Nephron progenitor cell (in vitro differentiated cells): ENCODE measurements at regions not wholly inside any gene's neighbourhood (a gene's known extent, or its start where the extent isn't known, plus 50 kb on each side); places are given as distances from the start of the nearest gene placed in this dataset.
A peak's percentile ranks its signal among the peaks of the same experiment; 100 is the strongest.

Source experiments
- DNase-seq: peaks from one replicate; pipeline ENCODE4 v3.0.0; 2021
- H3K27ac Mint-ChIP-seq: 2 replicates; pipeline ENCODE4 v1.8.0; 2021; ENCODE audit warnings: mild to moderate bottlenecking, moderate library complexity, mixed read lengths
- H3K27me3 Mint-ChIP-seq: 2 replicates; pipeline ENCODE4 v1.8.0; 2021; ENCODE audit warnings: mild to moderate bottlenecking, low read depth, mixed read lengths; ENCODE audit not compliant: poor library complexity
- H3K36me3 Mint-ChIP-seq: 2 replicates; pipeline ENCODE4 v1.8.0; 2021; ENCODE audit warnings: low read depth, mixed read lengths
- H3K4me1 Mint-ChIP-seq: 2 replicates; pipeline ENCODE4 v1.8.0; 2021; ENCODE audit warnings: mixed read lengths
- H3K4me3 Mint-ChIP-seq: 2 replicates; pipeline ENCODE4 v1.8.0; 2021; ENCODE audit warnings: mild to moderate bottlenecking, moderate library complexity, mixed read lengths
- H3K9me3 Mint-ChIP-seq: 2 replicates; pipeline ENCODE4 v1.8.0; 2021; ENCODE audit warnings: mild to moderate bottlenecking, moderate library complexity, mixed read lengths
- TF ChIP-seq, protein P1 (sequence below): fragments of 200-600 bp; sonication (generic); IDR thresholded peaks from 2 replicates; pipeline ENCODE4 v1.5.0; 2021; ENCODE audit warnings: antibody characterized with exemption

DNA sequence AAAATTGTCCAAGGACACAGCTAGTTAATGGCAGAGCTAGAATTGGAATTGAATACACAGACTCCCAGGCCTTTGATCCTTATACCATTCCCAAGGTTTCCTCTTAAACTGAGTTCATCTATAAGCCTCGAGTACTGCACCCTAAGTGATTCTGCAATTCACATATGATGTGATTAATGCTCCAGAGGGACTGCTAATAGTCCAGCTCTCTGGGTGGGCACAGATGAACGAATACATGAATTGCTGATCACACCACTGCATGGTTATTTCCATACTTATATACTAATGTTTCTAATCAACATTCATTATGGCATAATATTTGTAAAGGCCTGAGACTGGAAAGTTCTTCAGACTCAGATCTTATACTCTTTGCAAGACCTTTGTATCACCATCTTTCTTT lies 101.8 kb downstream of the NUFIP1 start:
- peaks cover 7% of the 10 kb centered on the region for H3K27me3 Mint-ChIP-seq
- DNase-seq: no peak
- H3K4me3 Mint-ChIP-seq: no peak overlapping the region
- TF ChIP-seq, protein P1, sequence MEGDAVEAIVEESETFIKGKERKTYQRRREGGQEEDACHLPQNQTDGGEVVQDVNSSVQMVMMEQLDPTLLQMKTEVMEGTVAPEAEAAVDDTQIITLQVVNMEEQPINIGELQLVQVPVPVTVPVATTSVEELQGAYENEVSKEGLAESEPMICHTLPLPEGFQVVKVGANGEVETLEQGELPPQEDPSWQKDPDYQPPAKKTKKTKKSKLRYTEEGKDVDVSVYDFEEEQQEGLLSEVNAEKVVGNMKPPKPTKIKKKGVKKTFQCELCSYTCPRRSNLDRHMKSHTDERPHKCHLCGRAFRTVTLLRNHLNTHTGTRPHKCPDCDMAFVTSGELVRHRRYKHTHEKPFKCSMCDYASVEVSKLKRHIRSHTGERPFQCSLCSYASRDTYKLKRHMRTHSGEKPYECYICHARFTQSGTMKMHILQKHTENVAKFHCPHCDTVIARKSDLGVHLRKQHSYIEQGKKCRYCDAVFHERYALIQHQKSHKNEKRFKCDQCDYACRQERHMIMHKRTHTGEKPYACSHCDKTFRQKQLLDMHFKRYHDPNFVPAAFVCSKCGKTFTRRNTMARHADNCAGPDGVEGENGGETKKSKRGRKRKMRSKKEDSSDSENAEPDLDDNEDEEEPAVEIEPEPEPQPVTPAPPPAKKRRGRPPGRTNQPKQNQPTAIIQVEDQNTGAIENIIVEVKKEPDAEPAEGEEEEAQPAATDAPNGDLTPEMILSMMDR: no peak
- no peaks in the 10 kb centered on the region for H3K9me3 Mint-ChIP-seq
- no peak overlapping the region for H3K27ac Mint-ChIP-seq
- no peaks in the 10 kb centered on the region for H3K4me1 Mint-ChIP-seq
- no peaks in the 10 kb centered on the region for H3K36me3 Mint-ChIP-seq

DNA sequence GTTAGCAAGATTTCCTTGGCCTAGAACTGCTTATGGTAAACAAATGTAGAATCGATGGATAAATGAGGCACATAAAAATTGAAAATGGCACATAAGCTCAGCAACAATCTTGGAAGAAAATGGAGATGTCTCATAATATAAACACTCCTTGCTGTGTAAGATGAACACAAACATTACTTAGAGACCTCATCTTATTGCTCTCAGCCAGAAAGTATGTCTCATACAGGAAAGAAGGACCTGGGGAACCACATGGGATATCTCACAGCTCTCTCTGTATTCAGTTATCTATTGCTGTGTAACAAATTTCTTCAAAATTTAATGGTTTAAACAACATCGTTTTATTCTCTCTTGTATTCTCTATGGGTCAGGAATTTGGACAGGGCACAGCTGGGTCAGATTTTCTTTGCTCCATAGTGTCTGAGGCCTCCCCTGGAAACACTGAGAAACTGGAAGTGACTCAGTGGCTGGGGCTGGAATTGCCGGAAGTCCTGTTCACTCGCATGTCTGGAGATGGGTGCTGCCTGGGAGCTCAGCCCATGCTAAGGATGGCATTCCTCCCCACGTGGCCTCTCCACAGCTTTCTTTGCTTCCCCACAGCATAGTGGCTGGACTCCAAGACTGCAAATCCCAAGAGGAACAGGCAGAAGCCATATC lies 105.1 kb downstream of the NUFIP1 start:
- TF ChIP-seq, protein P1: no peak
- H3K27ac Mint-ChIP-seq: no peak overlapping the region

DNA sequence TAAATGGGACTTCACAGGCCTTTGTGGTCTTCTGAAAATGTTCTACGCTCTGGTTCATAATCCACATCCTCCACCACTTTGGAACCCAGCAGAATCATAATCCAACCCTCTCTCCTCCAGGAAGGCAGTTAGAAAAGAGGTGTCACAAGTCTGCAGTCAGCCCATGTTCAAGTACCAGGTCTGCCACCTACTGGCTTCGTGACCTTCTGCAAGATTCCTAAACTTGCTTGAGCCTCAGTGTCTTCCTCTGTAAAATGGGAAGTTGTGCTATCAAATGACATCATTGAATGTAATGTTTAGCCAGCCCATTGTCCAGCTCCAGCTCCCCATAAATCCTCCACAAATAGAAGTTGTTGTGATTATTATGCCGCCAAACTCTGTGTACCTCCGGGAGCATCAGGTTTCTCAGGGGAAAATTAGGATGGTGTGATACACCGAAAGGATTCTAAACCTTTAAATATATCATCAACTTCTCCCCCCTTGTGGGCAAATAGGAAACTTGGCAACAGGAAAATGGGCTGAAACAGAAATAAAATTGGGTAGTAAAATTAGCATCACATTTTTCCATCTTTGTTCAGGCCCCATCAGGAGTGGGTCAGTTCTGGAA lies 109.7 kb downstream of the NUFIP1 start:
- TF ChIP-seq, protein P1: peak; percentile 8
- H3K36me3 Mint-ChIP-seq: no peaks in the 10 kb centered on the region
- peaks cover 3% of the 10 kb centered on the region for H3K4me1 Mint-ChIP-seq

More for the DNA sequence above, 105.1 kb downstream of the NUFIP1 start:
- H3K4me1 Mint-ChIP-seq: no peaks in the 10 kb centered on the region
- H3K36me3 Mint-ChIP-seq: no peaks in the 10 kb centered on the region
- H3K27me3 Mint-ChIP-seq: peaks cover 7% of the 10 kb centered on the region
- DNase-seq: no peak
- H3K9me3 Mint-ChIP-seq: no peaks in the 10 kb centered on the region
- no peak overlapping the region for H3K4me3 Mint-ChIP-seq

DNA sequence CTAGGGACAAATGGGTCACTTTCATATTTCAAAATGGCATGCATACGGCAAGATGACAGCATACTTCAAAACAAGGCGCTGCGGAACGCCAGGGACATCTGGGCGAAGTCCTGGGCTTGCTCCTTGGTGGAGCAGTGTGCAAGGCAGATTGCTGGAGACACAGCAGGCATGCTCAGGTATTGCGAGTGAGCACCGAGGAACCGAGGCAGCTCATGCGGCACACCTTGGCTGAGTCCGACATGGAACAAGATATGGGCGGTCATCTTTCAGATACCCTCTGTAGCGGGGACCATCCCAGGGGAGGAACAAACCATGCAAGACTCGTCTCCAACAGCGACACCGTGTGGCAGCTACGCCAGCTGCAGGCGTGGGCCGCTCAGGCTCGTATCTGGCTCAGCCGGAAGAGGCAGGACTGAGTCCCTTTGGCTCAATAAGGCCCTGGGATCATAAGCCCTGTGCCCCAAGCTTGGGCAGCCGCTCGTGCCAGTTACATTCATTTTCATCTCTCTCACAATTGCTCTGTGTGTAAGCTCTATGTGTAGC lies 112.4 kb downstream of the NUFIP1 start:
- DNase-seq: peak; percentile 24

More for the DNA sequence above, 109.7 kb downstream of the NUFIP1 start:
- DNase-seq: no peak
- H3K4me3 Mint-ChIP-seq: no peak overlapping the region
- H3K27ac Mint-ChIP-seq: no peak overlapping the region
- peaks cover 21% of the 10 kb centered on the region for H3K9me3 Mint-ChIP-seq
- peaks cover 22% of the 10 kb centered on the region for H3K27me3 Mint-ChIP-seq

DNA sequence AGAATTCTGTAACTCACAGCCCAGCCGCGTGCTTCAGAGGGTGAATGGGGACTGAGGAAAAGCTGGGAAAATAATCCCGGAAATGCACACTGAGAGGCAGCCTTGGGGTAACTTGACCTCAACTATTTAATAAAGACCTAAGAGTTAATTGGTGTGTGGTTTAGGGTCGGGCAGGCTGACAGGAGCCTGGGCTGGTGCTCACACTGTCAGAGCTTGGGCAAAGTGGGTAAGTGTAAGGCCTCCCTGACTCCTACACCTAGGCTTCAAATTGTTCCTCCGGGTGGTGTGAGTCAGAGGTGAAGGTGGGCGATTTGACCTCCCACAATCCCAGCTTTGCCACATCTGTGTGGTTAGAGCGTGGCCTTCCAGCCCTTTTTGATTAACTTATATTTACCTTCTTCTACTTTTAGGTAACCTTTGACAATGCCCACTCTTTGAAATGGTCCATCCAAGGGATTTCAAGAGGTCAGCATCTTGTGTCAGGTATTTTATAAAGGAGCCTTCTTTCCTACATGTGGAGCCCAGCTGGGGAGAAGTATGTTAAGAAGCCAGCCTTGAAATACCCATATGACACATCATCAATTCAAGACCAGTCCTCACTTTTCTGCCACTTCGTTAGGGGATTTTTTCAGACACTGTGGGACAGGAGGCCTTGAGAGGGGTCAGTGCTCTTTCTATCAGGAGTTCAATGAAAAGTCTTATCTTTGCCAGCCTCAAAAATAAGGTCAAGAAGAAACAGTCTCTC lies 114.2 kb downstream of the NUFIP1 start:
- TF ChIP-seq, protein P1: no peak
- no peak for DNase-seq
- Mint-ChIP-seq H3K9me3 (peaks cover 25% of the 10 kb centered on the region), H3K4me3 (no peak overlapping the region), H3K27ac (peak overlapping the region; percentile 42), H3K36me3 (no peaks in the 10 kb centered on the region), H3K4me1 (peaks cover 20% of the 10 kb centered on the region), H3K27me3 (peaks cover 27% of the 10 kb centered on the region)

More for the DNA sequence above, 112.4 kb downstream of the NUFIP1 start:
- H3K4me3 Mint-ChIP-seq: no peak overlapping the region
- H3K36me3 Mint-ChIP-seq: no peaks in the 10 kb centered on the region
- peaks cover 20% of the 10 kb centered on the region for H3K4me1 Mint-ChIP-seq
- H3K27ac Mint-ChIP-seq: no peak overlapping the region
- peaks cover 25% of the 10 kb centered on the region for H3K9me3 Mint-ChIP-seq
- TF ChIP-seq, protein P1: peak; percentile 43
- peaks cover 27% of the 10 kb centered on the region for H3K27me3 Mint-ChIP-seq
